Gastrocnemius medialis (tissue), 4 donors: ENCODE measurements at regions not wholly inside any gene's neighbourhood (a gene's known extent, or its start where the extent isn't known, plus 50 kb on each side); places are given as distances from the start of the nearest gene placed in this dataset.

Experiments
- POLR2A ChIP-seq, 2 donors: fragments of 450-650 bp; IDR thresholded peaks; one replicate each; pipeline ENCODE4 v1.6.1; 2017; ENCODE audit warnings: antibody characterized with exemption in 2 of 2, mild to moderate bottlenecking in 2 of 2, moderate library complexity in 2 of 2
- TF ChIP-seq, protein P1 (sequence below), 5 experiments: fragments of 450-650 bp in 3 of 5; fragments of 200-600 bp in 2 of 5; sonication (generic) in 2 of 5; IDR thresholded peaks in 4 of 5; conservative IDR thresholded peaks in 1 of 5; 1 replicate in 4 of 5; 2 replicates in 1 of 5; pipeline ENCODE4 v1.5.1; 2016 to 2019; ENCODE audit warnings: antibody characterized with exemption in 5 of 5, mild to moderate bottlenecking in 3 of 5, moderate library complexity in 3 of 5

DNA sequence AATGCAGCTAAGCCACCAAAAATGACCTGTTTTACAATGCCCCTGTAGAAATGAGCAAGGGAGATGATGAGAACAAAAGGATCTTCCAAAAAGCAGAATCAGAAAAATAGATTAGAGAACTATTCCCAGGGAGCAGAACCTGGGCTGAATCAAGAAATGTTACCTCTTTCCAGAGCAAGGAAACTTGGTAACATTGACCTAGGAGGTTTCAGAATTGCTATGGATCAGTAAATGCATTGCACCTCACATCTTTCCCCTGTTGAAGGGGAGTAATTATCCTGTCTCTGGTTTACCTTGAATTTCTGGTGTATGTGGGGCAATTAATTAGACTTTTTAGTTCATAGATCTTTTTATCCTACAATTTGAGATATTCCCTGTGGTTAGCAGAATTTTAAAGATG lies 151.2 kb upstream of the RAI14 start:
- TF ChIP-seq, protein P1, sequence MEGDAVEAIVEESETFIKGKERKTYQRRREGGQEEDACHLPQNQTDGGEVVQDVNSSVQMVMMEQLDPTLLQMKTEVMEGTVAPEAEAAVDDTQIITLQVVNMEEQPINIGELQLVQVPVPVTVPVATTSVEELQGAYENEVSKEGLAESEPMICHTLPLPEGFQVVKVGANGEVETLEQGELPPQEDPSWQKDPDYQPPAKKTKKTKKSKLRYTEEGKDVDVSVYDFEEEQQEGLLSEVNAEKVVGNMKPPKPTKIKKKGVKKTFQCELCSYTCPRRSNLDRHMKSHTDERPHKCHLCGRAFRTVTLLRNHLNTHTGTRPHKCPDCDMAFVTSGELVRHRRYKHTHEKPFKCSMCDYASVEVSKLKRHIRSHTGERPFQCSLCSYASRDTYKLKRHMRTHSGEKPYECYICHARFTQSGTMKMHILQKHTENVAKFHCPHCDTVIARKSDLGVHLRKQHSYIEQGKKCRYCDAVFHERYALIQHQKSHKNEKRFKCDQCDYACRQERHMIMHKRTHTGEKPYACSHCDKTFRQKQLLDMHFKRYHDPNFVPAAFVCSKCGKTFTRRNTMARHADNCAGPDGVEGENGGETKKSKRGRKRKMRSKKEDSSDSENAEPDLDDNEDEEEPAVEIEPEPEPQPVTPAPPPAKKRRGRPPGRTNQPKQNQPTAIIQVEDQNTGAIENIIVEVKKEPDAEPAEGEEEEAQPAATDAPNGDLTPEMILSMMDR (IDR thresholded peaks at IDR 0.05 in 4 of 5, conservative IDR thresholded peaks at IDR 0.05 in 1 of 5), result no peak
- no peak for TF ChIP-seq POLR2A (IDR thresholded peaks at IDR 0.05)
